GM12878 (cell line): ENCODE measurements at regions not wholly inside any gene's neighbourhood (a gene's known extent, or its start where the extent isn't known, plus 50 kb on each side); places are given as distances from the start of the nearest gene placed in this dataset.

Experiments used
- ATAC-seq: fragments of 200-7000 bp; cut with Tn5 transposase; 3 replicates; pipeline ENCODE4 v1.9.1; 2020; ENCODE audit warnings: mild to moderate bottlenecking, moderate library complexity
- BruUV-seq: library from RNA; stranded (reverse); fragments of 400-500 nt; replicated peaks from 2 replicates; lab custom pipeline; 2021; lab: Mats Ljungman, UMichigan
- CTCF ChIA-PET: fragments of 300-600 bp; sonication (Branson Sonifier 250); formaldehyde crosslinking; extraction: SDS; loops from one replicate; lab custom pipeline; 2021; ENCODE audit warnings: inconsistent platforms; lab: Yijun Ruan, JAX
- POLR2A ChIA-PET: fragments of 350-600 bp; formaldehyde crosslinking; extraction: SDS; loops from one replicate; lab custom pipeline; 2021; ENCODE audit warnings: inconsistent platforms; lab: Charles Lee
- RAD21 ChIA-PET: fragments of 300-600 bp; sonication (Branson Sonifier 250); formaldehyde crosslinking; loops from one replicate; lab custom pipeline; 2023; ENCODE audit warnings: antibody characterized with exemption; ENCODE audit not compliant: unreplicated experiment; lab: Charles Lee
- SMC1A ChIA-PET: fragments of 300-600 bp; sonication (Branson Sonifier 250); formaldehyde crosslinking; loops from one replicate; lab custom pipeline; 2023; ENCODE audit not compliant: unreplicated experiment, uncharacterized antibody; lab: Charles Lee
- DNase-seq: peaks from one replicate; pipeline ENCODE4 v3.0.0-alpha.2; 2011; ENCODE audit warnings: low read depth, low spot score
- FAIRE-seq: peaks from 3 replicates; lab custom pipeline; 2011; peaks lifted over from hg19 to GRCh38; lab: Jason Lieb, UNC
- H2AFZ ChIP-seq: 2 replicates; pipeline ENCODE4 v1.6.0; 2011; ENCODE audit warnings: low read depth, low read length, control low read depth; ENCODE audit not compliant: control insufficient read depth
- H3K27ac ChIP-seq: 2 replicates; pipeline ENCODE4 v1.5.1; 2011; ENCODE audit warnings: control low read depth; ENCODE audit not compliant: control insufficient read depth, insufficient read depth
- H3K27me3 ChIP-seq, 2 experiments: replicated peaks in 1 of 2; 2 replicates each; pipeline versions ENCODE4 v1.6.0 to v1.6.1; 2011; ENCODE audit warnings: low read length in 1 of 2; ENCODE audit not compliant: control insufficient read depth in 2 of 2, insufficient read depth in 2 of 2
- H3K36me3 ChIP-seq, 2 experiments: 2 replicates each; pipeline ENCODE4 v1.5.1; 2011; ENCODE audit warnings: low read length in 1 of 2; ENCODE audit not compliant: control insufficient read depth in 2 of 2, insufficient read depth in 2 of 2
- H3K4me1 ChIP-seq: 2 replicates; pipeline ENCODE4 v1.6.1; 2011; ENCODE audit warnings: mild to moderate bottlenecking, low read length, moderate library complexity, mixed read lengths; ENCODE audit not compliant: control insufficient read depth, insufficient read depth
- H3K4me2 ChIP-seq: 2 replicates; pipeline ENCODE4 v1.6.0; 2011; ENCODE audit warnings: control low read depth; ENCODE audit not compliant: control insufficient read depth, insufficient read depth
- H3K4me3 ChIP-seq: fragments of 200-600 bp; sonication (generic); 2 replicates; pipeline ENCODE4 v1.5.1; 2016
- H3K79me2 ChIP-seq: 2 replicates; pipeline ENCODE4 v1.6.0; 2011; ENCODE audit warnings: low read length; ENCODE audit not compliant: control insufficient read depth, insufficient read depth
- H3K9ac ChIP-seq: 2 replicates; pipeline ENCODE4 v1.8.0; 2011; ENCODE audit warnings: low read length, control low read depth, mixed read lengths; ENCODE audit not compliant: control insufficient read depth, insufficient read depth
- H3K9me3 ChIP-seq: replicated peaks from 3 replicates; pipeline ENCODE4 v1.5.1; 2011; ENCODE audit warnings: mild to moderate bottlenecking, low read length; ENCODE audit not compliant: control insufficient read depth, insufficient read depth
- H4K20me1 ChIP-seq: 2 replicates; pipeline ENCODE4 v1.6.0; 2011; ENCODE audit not compliant: control insufficient read depth, insufficient read depth
- BACH1 ChIP-seq: fragments of 450-650 bp; IDR thresholded peaks from 2 replicates; pipeline ENCODE4 v1.6.1; 2017; ENCODE audit warnings: mild to moderate bottlenecking, borderline replicate concordance
- FOXK2 ChIP-seq: fragments of 450-650 bp; IDR thresholded peaks from 2 replicates; pipeline ENCODE4 v1.6.1; 2017; ENCODE audit warnings: mild to moderate bottlenecking, moderate library complexity
- GATAD2B ChIP-seq: fragments of 450-650 bp; conservative IDR thresholded peaks from 2 replicates; pipeline ENCODE4 v1.6.1; 2017; ENCODE audit warnings: low read depth, mild to moderate bottlenecking, moderate library complexity
- LARP7 ChIP-seq: fragments of 450-650 bp; IDR thresholded peaks from 2 replicates; pipeline ENCODE4 v1.6.1; 2017; ENCODE audit warnings: mild to moderate bottlenecking
- NFYB ChIP-seq: IDR thresholded peaks from 2 replicates; pipeline ENCODE4 v1.6.1; 2011; ENCODE audit warnings: low read depth, mild to moderate bottlenecking, low read length, improper control_type of control experiment, moderate library complexity; ENCODE audit not compliant: insufficient read depth
- POLR2A ChIP-seq: IDR thresholded peaks from 2 replicates; pipeline ENCODE4 v1.6.1; 2011; ENCODE audit warnings: low read depth, mild to moderate bottlenecking, low read length
- TCF12 ChIP-seq: IDR thresholded peaks from 2 replicates; pipeline ENCODE4 v1.6.1; 2011; ENCODE audit warnings: low read depth, mild to moderate bottlenecking, low read length
- TCF7 ChIP-seq: IDR thresholded peaks from 2 replicates; pipeline ENCODE4 v1.6.1; 2014; ENCODE audit warnings: antibody characterized with exemption, borderline replicate concordance
- ZNF217 ChIP-seq: fragments of 450-650 bp; IDR thresholded peaks from 2 replicates; pipeline ENCODE4 v1.6.1; 2017; ENCODE audit warnings: antibody characterized with exemption, mild to moderate bottlenecking
- WGBS: methylation state at CpG from one replicate; pipeline ENCODE4 v1.1.6; 2016; ENCODE audit warnings: low lambda C conversion rate; ENCODE audit not compliant: insufficient replicate concordance, insufficient coverage; ENCODE audit errors: missing lambda C conversion rate; 5-methylcytosine and 5-hydroxymethylcytosine counted together
- in situ Hi-C: fragments of 300-500 bp; cut with MboI; formaldehyde crosslinking; loops from 9 replicates; pipeline ENCODE4 v1.14.3; 2018; ENCODE audit warnings: mixed read lengths
- intact Hi-C: fragments of 100-400 bp; cut with micrococcal nuclease; formaldehyde crosslinking; loops from one replicate; pipeline ENCODE4 v1.14.2; 2022; ENCODE audit not compliant: unreplicated experiment
- TF ChIP-seq, protein P1 (sequence below): fragments of 150-350 bp; IDR thresholded peaks from 2 replicates; pipeline ENCODE4 v1.6.1; 2014; ENCODE audit warnings: mild to moderate bottlenecking, low read depth, low read length
- TF ChIP-seq, protein P2 (sequence below): fragments of 450-650 bp; IDR thresholded peaks from 2 replicates; pipeline ENCODE4 v1.6.1; 2017; ENCODE audit warnings: mild to moderate bottlenecking, moderate library complexity
- TF ChIP-seq, protein P3 (sequence below): IDR thresholded peaks from 2 replicates; pipeline ENCODE4 v1.6.1; 2012; ENCODE audit warnings: low read depth, low read length, improper control_type of control experiment

DNA sequence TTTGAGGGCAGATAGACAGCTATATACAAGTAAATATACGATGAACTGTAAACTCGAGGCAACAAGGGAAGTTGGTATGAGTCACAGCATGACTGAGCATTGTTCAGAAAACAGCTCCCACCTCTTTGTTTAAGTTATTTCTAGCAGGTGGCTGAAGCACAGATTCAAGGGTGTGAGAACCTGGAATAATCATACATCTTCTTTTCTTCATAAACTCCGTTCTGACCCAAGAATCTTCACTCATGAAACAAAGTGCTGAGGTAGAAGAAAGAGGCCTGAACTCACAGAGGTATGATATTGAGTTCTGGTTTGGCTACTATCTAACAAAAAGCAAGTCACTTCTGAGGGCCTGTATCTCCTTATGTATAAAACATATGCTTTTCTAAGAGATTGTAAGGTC, 364.1 kb upstream of the KITLG start:
- Histone ChIP-seq H3K27ac (no peak overlapping the region), H3K4me1 (no peaks in the 10 kb centered on the region), H4K20me1 (no peaks in the 10 kb centered on the region), H3K9ac (no peak overlapping the region), H3K4me3 (no peak overlapping the region), H2AFZ (no peak overlapping the region), H3K27me3 (no peaks in the 10 kb centered on the region), H3K79me2 (no peaks in the 10 kb centered on the region), H3K9me3 (no peaks in the 10 kb centered on the region), H3K36me3 (no peaks in the 10 kb centered on the region), H3K4me2 (no peak overlapping the region)
- in situ Hi-C loops = no loop called here
- RAD21 ChIA-PET = no interaction called here
- ATAC-seq = peak; percentile 50
- TF ChIP-seq FOXK2 = no peak
- no peak for TF ChIP-seq POLR2A
- TF ChIP-seq, protein P1, sequence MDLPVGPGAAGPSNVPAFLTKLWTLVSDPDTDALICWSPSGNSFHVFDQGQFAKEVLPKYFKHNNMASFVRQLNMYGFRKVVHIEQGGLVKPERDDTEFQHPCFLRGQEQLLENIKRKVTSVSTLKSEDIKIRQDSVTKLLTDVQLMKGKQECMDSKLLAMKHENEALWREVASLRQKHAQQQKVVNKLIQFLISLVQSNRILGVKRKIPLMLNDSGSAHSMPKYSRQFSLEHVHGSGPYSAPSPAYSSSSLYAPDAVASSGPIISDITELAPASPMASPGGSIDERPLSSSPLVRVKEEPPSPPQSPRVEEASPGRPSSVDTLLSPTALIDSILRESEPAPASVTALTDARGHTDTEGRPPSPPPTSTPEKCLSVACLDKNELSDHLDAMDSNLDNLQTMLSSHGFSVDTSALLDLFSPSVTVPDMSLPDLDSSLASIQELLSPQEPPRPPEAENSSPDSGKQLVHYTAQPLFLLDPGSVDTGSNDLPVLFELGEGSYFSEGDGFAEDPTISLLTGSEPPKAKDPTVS = no peak
- TF ChIP-seq, protein P2, sequence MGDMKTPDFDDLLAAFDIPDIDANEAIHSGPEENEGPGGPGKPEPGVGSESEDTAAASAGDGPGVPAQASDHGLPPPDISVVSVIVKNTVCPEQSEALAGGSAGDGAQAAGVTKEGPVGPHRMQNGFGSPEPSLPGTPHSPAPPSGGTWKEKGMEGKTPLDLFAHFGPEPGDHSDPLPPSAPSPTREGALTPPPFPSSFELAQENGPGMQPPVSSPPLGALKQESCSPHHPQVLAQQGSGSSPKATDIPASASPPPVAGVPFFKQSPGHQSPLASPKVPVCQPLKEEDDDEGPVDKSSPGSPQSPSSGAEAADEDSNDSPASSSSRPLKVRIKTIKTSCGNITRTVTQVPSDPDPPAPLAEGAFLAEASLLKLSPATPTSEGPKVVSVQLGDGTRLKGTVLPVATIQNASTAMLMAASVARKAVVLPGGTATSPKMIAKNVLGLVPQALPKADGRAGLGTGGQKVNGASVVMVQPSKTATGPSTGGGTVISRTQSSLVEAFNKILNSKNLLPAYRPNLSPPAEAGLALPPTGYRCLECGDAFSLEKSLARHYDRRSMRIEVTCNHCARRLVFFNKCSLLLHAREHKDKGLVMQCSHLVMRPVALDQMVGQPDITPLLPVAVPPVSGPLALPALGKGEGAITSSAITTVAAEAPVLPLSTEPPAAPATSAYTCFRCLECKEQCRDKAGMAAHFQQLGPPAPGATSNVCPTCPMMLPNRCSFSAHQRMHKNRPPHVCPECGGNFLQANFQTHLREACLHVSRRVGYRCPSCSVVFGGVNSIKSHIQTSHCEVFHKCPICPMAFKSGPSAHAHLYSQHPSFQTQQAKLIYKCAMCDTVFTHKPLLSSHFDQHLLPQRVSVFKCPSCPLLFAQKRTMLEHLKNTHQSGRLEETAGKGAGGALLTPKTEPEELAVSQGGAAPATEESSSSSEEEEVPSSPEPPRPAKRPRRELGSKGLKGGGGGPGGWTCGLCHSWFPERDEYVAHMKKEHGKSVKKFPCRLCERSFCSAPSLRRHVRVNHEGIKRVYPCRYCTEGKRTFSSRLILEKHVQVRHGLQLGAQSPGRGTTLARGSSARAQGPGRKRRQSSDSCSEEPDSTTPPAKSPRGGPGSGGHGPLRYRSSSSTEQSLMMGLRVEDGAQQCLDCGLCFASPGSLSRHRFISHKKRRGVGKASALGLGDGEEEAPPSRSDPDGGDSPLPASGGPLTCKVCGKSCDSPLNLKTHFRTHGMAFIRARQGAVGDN = no peak
- no peak for TF ChIP-seq BACH1
- TF ChIP-seq ZNF217 = no peak
- TF ChIP-seq, protein P3, sequence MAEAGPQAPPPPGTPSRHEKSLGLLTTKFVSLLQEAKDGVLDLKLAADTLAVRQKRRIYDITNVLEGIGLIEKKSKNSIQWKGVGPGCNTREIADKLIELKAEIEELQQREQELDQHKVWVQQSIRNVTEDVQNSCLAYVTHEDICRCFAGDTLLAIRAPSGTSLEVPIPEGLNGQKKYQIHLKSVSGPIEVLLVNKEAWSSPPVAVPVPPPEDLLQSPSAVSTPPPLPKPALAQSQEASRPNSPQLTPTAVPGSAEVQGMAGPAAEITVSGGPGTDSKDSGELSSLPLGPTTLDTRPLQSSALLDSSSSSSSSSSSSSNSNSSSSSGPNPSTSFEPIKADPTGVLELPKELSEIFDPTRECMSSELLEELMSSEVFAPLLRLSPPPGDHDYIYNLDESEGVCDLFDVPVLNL = no peak
- TF ChIP-seq LARP7 = no peak
- no peak for TF ChIP-seq NFYB
- no peak for TF ChIP-seq TCF7
- TF ChIP-seq GATAD2B = no peak
- TF ChIP-seq TCF12 = no peak
- no peak for DNase-seq
- SMC1A ChIA-PET = interaction anchor here (1.2 kb wide), 1 partner anchor 10 kb away, joined by 3 read pairs; no protein-coding TSS in a partner anchor
- no peak for FAIRE-seq
- CTCF ChIA-PET = no interaction called here
- POLR2A ChIA-PET = no interaction called here
- 8% methylated on average over 3 of the region's 3 CpGs for WGBS
- no TSS peak for BruUV-seq
- intact Hi-C loops = no loop called here
